ENCODE measurements at regions not wholly inside any gene's neighbourhood (a gene's known extent, or its start where the extent isn't known, plus 50 kb on each side); places are given as distances from the start of the nearest gene placed in this dataset.

- TF ChIP-seq MAFK (conservative IDR thresholded peaks at IDR 0.05 in 1 of 2, IDR thresholded peaks at IDR 0.05 in 1 of 2; ENCODE audit: low read length in 2 of 2) (peak in 1 of 2 experiments; percentile 24; a peak in 1 of 4 replicates), MXD3 (CRISPR knock-in tag; IDR thresholded peaks at IDR 0.05) (no peak), ZBTB25 (CRISPR knock-in tag; IDR thresholded peaks at IDR 0.05) (no peak)
- Histone ChIP-seq H3K4me3 (replicated peaks in 1 of 3; ENCODE audit: insufficient read depth in 1 of 3, low read depth in 2 of 3, low read length in 3 of 3) (no peak overlapping the region), H4K20me1 (ENCODE audit: insufficient read depth, low read length) (no peaks in the 10 kb centered on the region), H2AFZ (ENCODE audit: low read length) (no peak overlapping the region), H3K9me3 (ENCODE audit: low read length) (no peaks in the 10 kb centered on the region), H3K4me1 (ENCODE audit: insufficient read depth, low read length) (no peaks in the 10 kb centered on the region), H3K4me2 (ENCODE audit: low read depth, low read length) (no peak overlapping the region), H3K79me2 (ENCODE audit: insufficient read depth, low read length) (no peaks in the 10 kb centered on the region), H3K27ac (ENCODE audit: extremely low read length, insufficient read depth, low read length) (no peak overlapping the region), H3K27me3 (ENCODE audit: control insufficient read depth in 1 of 2, insufficient read depth in 2 of 2, low read length in 2 of 2) (no peaks in the 10 kb centered on the region), H3K36me3 (replicated peaks in 1 of 2; ENCODE audit: control insufficient read depth in 1 of 2, insufficient read depth in 2 of 2, low read length in 2 of 2) (no peaks in the 10 kb centered on the region), H3K9ac (ENCODE audit: insufficient read depth, low read depth, low read length) (no peak overlapping the region)
- ATAC-seq (no peak), DNase-seq (ENCODE audit: low spot score) (no peak), FAIRE-seq (no peak)
- WGBS (ENCODE audit: low lambda C conversion rate): 7% methylated on average over 2 of the region's 2 CpGs
- intact Hi-C loops (cut with micrococcal nuclease; ENCODE audit: unreplicated experiment): no loop called here
- CTCF ChIA-PET (ENCODE audit: low intra/inter-chr PET ratio, low total read pairs): no interaction called here
- POLR2A ChIA-PET: no interaction called here
- BruUV-seq (replicated peaks): no TSS peak
- in situ Hi-C loops (cut with HindIII; ENCODE audit: extremely low pct_ligation_motif_present, low pct_unique_long_range_greater_than_20kb): no loop called here
These were observed 179.1 kb downstream of the KITLG start for GRCh38 chr12:88401155-88401554.

- Histone ChIP-seq H3K27ac (ENCODE audit: extremely low read length, insufficient read depth, low read length) (no peak overlapping the region), H3K4me2 (ENCODE audit: low read depth, low read length) (no peak overlapping the region), H3K79me2 (ENCODE audit: insufficient read depth, low read length) (no peaks in the 10 kb centered on the region), H3K9me3 (ENCODE audit: low read length) (no peaks in the 10 kb centered on the region), H4K20me1 (ENCODE audit: insufficient read depth, low read length) (no peaks in the 10 kb centered on the region), H3K4me1 (ENCODE audit: insufficient read depth, low read length) (no peaks in the 10 kb centered on the region), H3K36me3 (replicated peaks in 1 of 2; ENCODE audit: control insufficient read depth in 1 of 2, insufficient read depth in 2 of 2, low read length in 2 of 2) (no peaks in the 10 kb centered on the region), H3K4me3 (replicated peaks in 1 of 3; ENCODE audit: insufficient read depth in 1 of 3, low read depth in 2 of 3, low read length in 3 of 3) (no peak overlapping the region), H3K9ac (ENCODE audit: insufficient read depth, low read depth, low read length) (no peak overlapping the region), H3K27me3 (ENCODE audit: control insufficient read depth in 1 of 2, insufficient read depth in 2 of 2, low read length in 2 of 2) (no peaks in the 10 kb centered on the region), H2AFZ (ENCODE audit: low read length) (no peak overlapping the region)
- ChIA-PET POLR2A (no interaction called here), CTCF (ENCODE audit: low intra/inter-chr PET ratio, low total read pairs) (no interaction called here)
- ATAC-seq: no peak
- BruUV-seq (replicated peaks): no TSS peak
- no peak for DNase-seq (ENCODE audit: low spot score)
- intact Hi-C loops (cut with micrococcal nuclease; ENCODE audit: unreplicated experiment): no loop called here
- WGBS (ENCODE audit: low lambda C conversion rate): 44% methylated on average over 5 of the region's 5 CpGs
- TF ChIP-seq SAP130 (CRISPR knock-in tag; IDR thresholded peaks at IDR 0.05; ENCODE audit: low read depth) (no peak), ZFP1 (CRISPR knock-in tag; IDR thresholded peaks at IDR 0.05) (no peak), CCAR2 (optimal IDR thresholded peaks at IDR 0.05; ENCODE audit: low read depth, low read length) (no peak)
- in situ Hi-C loops (cut with HindIII; ENCODE audit: extremely low pct_ligation_motif_present, low pct_unique_long_range_greater_than_20kb): no loop called here
- FAIRE-seq: no peak
These were observed 173.4 kb downstream of the KITLG start for GRCh38 chr12:88406905-88407304.
